Keratinocyte (primary cell): ENCODE measurements at regions not wholly inside any gene's neighbourhood (a gene's known extent, or its start where the extent isn't known, plus 50 kb on each side); places are given as distances from the start of the nearest gene placed in this dataset.

Experiments
- CTCF ChIP-seq, 3 experiments: IDR thresholded peaks in 1 of 3; conservative IDR thresholded peaks in 1 of 3; optimal IDR thresholded peaks in 1 of 3; 2 replicates in 2 of 3; 3 replicates in 1 of 3; pipeline versions ENCODE3 to v1.5.1; 2011; ENCODE audit warnings: low read length in 3 of 3, mild to moderate bottlenecking in 3 of 3, moderate library complexity in 2 of 3, control low read depth in 1 of 3, inconsistent platforms in 1 of 3; ENCODE audit not compliant: insufficient read depth in 2 of 3; ENCODE audit errors: extremely low read depth in 1 of 3
- EZH2 ChIP-seq: IDR thresholded peaks from one replicate; pipeline ENCODE4 v1.6.1; 2012; ENCODE audit warnings: inconsistent platforms, mild to moderate bottlenecking, low read length, moderate library complexity

DNA sequence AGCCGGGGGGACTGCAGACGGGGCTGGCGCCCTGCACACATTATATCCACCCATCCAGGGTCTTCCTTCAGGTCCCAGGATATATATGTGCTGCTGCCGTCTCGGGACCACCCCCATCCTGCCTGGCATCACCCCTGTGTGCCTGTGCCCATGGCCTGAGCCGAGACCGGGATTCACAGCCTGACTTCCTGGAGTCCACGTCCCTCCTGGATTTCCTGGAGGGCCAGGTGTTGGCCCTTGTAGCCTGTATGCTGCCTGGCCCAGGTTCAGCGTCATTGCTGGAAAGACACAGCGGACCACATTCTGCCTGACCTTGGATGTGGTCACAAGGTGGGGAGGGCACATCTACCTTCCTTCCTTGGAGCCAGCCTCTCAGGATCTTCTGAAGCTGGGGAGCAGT is 551.1 kb downstream of the BRD1 start:
- TF ChIP-seq CTCF (optimal IDR thresholded peaks at IDR 0.05 in 1 of 3, IDR thresholded peaks at IDR 0.05 in 1 of 3, conservative IDR thresholded peaks at IDR 0.05 in 1 of 3; ENCODE audit: extremely low read depth in 1 of 3, insufficient read depth in 2 of 3, low read length in 3 of 3) (no peak), EZH2 (no peak)
